MM.1S (cell line): ENCODE measurements at regions not wholly inside any gene's neighbourhood (a gene's known extent, or its start where the extent isn't known, plus 50 kb on each side); places are given as distances from the start of the nearest gene placed in this dataset.

ENCODE experiments used
- EZH2 ChIP-seq: fragments of 300-600 bp; sonication (generic); optimal IDR thresholded peaks from 2 replicates; pipeline ENCODE3; 2017; ENCODE audit warnings: low read depth, mild to moderate bottlenecking, antibody characterized with exemption, low read length, mixed read lengths
- EZH2phosphoT487 ChIP-seq: fragments of 300-600 bp; sonication (generic); IDR thresholded peaks from 2 replicates; pipeline ENCODE4 v1.6.1; 2018; ENCODE audit warnings: antibody characterized with exemption, low read length
- TF ChIP-seq, protein P1 (sequence below): fragments of 300-600 bp; sonication (generic); IDR thresholded peaks from 2 replicates; pipeline ENCODE4 v1.5.1; 2016; ENCODE audit warnings: antibody characterized with exemption, low read length, mixed read lengths

DNA sequence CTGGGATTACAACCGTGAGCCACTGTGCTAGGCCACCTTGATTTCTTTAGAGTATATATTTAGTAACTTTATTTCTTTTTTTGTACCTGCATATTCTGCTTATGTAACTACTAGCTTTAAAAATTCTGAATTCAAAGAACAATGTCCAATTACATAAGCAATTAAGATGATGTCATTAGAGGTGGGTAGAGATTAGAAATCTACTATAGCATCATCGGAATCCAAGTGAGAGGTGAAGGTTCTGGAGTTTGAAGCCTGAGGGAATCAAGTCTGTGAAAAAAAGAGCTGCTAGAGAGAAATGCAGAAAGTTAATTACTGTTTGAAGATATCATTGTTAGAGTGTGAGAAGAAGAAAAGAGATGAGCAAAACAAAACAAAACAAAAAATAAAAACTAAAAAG is 79.0 kb upstream of the ENPEP start:
- TF ChIP-seq, protein P1, sequence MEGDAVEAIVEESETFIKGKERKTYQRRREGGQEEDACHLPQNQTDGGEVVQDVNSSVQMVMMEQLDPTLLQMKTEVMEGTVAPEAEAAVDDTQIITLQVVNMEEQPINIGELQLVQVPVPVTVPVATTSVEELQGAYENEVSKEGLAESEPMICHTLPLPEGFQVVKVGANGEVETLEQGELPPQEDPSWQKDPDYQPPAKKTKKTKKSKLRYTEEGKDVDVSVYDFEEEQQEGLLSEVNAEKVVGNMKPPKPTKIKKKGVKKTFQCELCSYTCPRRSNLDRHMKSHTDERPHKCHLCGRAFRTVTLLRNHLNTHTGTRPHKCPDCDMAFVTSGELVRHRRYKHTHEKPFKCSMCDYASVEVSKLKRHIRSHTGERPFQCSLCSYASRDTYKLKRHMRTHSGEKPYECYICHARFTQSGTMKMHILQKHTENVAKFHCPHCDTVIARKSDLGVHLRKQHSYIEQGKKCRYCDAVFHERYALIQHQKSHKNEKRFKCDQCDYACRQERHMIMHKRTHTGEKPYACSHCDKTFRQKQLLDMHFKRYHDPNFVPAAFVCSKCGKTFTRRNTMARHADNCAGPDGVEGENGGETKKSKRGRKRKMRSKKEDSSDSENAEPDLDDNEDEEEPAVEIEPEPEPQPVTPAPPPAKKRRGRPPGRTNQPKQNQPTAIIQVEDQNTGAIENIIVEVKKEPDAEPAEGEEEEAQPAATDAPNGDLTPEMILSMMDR = no peak
- TF ChIP-seq EZH2 (no peak), EZH2phosphoT487 (no peak)
